NCI-H1694 (cell line): ENCODE measurements at regions not wholly inside any gene's neighbourhood (a gene's known extent, or its start where the extent isn't known, plus 50 kb on each side); places are given as distances from the start of the nearest gene placed in this dataset.

Experiments used
- DNase-seq: peaks from one replicate; lab custom pipeline; 2025; lab: John Stamatoyannopoulos, UW

DNA sequence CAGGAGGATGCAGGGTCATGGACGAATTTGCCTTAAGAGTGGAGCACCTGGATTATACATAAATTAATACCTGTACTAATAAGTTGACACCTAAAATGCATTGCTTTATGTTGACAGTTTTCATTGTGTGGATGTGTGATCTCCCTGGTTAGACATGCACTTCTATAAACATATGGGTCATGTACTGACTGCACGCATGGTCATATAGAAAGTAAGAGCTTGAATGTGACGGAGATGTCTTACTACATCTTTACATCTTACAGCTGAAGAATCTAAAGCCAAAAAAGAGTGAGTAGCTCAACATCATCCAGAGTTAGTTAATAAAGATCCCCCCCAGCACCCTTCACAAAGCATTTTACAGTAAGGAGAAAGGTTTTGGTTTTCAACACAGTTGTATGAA lies 408.4 kb upstream of the JARID2 start:
- no peak for DNase-seq

DNA sequence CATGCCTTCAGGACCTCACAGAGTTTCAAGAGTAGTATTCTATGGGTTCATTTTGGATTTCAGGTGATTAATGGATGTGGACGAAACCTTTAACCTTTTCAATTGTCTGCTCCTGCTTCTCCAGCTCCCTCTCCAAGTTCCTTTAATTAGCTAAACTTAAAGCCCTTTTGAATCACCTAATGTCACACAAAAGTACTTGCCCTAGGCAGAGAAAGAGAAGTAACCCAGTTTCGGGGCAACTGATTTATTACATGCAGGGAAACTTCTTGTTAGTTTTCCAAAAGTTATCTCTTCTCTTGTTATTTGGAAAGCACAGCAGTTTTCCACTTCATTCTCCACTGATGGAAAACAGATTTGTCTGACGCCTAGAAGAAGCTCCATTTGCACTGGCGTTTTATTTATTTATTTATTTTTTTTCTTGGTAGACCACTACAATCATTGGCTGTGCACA lies 407.7 kb upstream of the JARID2 start:
- no peak for DNase-seq

DNA sequence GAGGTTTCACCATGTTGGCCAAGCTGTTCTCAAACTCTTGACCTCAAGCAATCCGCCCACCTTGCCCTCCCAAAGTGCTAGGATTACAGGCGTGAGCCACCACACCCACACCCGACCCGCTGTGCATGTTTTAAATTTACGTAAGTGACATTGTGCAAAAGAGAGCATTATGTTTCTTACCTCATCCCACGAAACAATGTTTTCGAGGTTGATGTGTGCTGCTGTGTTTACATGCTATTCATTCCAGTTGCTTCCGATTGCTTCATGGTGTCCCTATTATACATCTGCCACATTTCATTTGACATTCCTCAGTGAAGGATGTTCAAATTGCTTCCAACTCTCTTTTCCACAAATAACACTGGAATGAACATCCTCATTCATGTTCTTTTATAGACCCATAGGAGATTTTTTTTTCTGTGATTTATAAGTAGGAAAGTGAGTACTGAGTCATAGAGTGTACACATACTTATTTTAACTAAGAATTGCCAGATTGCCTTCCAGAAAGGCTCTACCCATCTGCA lies 403.9 kb upstream of the JARID2 start:
- DNase-seq = no peak

DNA sequence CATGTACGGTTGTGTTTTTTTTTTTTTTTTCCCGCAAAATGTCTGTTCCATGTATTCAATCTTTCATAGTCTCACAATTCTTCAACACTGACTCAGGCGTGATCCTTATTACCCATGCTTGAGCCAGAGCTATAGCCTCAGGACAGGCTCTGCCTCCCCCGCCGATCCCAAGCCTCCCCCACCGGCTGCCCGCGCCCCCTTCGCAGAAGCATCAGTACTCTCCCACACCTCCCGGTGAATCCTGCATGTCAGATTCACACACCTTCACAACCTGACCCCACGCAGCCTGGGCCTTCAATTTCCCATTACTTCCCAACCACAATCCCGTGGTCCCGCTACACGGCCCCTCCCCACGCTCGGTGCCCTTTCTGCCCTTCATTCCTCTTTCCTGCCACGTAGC lies 401.5 kb upstream of the JARID2 start:
- no peak for DNase-seq

DNA sequence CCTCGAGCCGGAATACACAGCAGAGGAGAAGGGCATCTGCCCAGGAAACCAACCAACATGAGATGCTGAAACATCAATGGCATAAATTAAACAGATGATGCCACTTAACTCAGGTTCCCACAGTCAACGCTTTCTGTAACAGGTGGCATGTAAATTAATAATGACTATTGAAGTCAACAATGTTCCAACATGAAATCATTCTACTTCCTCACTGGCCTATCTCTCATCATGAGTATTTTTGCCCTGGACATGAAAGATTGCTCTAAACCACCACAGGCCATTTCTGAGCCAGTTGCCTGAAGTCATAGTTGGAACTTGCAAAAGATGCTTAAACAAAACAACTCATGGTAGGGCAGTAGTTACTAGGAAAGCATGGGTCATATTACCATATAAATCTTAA lies 397.9 kb upstream of the JARID2 start:
- DNase-seq = no peak

DNA sequence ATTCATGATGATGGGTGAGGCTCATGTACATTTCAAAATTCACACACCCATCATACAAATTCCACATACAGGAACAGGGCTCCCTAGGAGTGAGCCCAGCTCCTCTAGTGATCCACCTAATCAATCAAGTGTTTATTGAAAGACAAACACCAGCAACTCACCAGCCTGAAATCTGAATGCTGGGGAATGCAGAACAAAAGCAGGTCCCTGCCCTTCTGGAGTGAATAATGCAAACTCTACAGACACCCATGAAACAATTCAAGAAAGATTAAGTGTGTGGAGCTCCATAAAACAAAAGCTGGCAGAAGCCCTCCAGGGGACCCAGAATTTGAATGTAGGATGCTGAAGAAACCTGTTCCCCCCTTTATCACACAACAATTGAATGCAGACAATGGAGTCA lies 396.7 kb upstream of the JARID2 start:
- DNase-seq = no peak

DNA sequence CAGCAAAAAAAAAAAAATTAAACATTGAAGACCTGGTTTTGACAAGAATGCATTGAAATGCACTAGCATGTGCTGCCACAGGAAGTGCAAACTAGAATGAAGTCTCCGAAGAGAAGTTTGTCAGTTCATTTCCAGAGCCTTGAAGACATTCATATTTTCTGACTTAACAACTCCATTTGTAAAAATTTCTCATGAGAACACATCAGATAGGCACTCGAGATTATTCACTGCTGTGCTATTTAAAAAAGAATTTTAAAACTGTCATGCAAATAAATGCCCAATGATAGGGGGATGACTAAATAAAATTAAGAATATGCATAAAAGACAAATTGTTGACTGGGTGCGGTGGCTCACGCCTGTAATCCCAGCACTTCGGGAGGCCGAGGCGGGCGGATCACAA lies 394.6 kb upstream of the JARID2 start:
- no peak for DNase-seq

DNA sequence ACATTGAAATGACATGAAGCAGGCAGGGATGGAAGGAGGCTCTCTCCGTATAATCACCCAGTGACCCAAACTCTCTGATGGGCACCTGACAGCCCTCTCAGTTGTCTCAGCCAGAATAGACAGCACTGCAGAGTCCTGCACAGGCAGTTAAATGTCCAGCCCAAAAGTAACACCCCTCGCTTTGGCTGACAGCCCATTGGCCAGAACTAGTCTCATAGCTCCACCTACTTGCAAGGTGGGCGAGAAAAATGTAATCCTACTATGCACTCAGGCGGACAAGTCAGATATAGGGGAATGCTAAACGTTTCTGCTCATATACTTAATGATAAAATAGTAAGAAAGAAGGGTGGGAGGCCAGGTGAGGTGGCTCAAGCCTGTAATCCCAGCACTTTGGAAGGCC lies 393.5 kb upstream of the JARID2 start:
- no peak for DNase-seq

DNA sequence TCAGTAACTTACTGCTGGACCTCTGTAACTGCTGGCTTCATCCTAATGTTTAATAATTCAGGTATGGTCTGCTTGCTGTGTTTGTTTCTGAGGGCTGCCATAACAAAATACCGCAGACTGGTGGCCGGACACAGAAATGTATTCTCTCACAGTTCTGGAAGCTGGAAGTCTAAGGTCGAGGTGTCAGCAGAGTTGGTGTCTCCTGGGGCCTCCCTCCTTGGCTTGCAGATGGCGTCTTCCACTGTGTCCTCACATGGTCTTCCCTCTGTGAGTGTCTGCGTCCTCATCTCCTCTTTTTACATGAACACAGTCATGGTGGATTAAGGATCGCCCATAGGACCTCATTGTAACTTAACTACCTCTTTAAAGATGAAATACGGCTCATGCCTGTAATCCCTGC lies 389.7 kb upstream of the JARID2 start:
- no peak for DNase-seq

DNA sequence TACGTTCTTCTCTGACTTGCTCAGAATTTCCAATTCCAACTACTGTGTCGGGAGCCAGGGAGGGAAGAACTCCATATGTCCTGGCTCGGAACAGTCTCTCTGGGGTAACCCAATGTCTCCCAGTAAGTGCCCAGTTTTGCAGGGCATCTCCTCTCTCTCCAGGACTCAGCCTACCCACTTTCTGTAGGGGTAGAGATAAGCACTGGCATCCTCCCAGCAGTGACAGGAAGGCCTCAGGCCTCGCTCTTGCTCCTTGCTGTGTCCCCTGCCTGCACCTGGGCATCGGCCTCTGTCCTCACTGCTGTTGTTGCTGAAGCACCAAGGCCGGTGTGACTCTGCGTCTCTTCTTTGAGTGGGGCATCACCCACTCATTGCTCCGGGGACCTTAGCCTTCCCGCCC lies 388.9 kb upstream of the JARID2 start:
- DNase-seq = no peak

DNA sequence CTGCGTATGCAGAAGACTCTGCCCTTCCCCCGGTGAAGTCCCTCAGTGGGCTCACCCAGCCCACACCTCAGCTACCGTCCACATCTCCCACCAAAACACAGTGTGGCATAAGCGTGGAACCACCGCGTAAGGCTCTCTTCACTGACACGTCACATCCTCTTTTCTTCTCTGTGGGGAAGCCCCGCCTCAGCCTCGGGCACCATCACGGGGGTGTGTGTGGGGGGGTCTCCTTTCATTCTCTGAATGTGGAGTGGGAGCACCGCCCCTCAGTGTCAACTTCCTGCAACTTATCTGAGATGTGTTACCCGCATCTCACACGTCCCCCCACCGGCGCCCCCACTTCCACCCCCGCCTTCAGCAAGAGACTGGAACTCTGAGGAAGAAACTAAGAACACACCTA lies 388.4 kb upstream of the JARID2 start:
- no peak for DNase-seq

DNA sequence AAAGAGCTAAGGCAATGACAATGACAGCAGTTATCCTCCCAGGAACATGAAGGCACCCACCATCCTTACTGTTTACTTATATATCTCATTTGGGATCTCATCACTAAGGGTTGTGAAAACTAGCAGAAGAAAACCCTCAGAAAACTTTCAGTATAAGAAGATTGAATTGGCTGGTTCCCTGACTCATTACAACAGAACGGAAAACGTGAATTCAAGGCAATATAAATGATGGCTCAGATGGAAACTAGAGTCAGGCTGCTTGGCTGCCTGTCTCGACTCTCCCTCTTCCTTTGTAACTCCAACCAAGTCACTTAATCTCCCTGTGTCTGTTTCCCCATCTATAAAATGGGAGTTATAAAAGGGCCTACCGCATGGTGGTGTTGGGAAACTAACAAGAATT lies 387.1 kb upstream of the JARID2 start:
- DNase-seq = no peak

DNA sequence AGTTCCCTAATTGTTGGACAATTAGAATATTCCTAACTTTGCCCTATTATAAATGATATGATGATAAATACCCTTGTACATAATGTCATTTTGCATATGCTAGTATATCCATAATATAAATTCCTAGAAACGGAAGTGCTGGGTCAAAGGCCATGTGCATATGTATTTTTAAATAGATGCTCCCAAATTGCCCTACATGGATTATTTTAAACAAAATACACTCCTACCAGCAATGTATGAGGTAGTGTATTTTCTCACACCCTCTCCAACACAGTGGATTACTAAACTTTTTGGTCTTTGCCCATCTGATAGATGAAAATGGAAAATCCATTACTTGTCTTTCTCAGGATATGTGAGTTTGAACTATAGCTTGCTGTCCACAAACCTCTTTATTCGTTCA lies 385.1 kb upstream of the JARID2 start:
- DNase-seq = no peak

DNA sequence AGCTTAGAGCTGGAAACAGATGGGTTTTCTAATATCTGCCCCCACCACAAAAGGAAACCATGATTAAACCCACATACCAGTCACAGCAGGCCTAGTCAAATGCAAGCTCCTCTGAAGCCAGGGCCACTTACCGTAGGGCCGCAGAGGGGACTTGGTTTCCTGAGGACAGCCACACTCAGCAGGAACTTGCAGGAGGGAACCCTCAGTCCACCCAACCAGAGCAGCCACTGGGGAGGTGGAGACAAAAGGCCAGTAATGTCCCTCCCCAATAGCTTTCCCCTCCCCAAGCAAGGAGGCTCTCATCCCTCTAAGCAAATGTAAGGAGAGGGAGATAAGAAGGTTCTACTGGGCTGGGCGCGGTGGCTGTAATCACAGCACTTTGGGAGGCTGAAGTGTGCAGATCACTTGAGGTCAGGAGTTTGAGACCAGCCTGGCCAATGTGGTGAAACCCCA lies 384.4 kb upstream of the JARID2 start:
- DNase-seq = no peak

DNA sequence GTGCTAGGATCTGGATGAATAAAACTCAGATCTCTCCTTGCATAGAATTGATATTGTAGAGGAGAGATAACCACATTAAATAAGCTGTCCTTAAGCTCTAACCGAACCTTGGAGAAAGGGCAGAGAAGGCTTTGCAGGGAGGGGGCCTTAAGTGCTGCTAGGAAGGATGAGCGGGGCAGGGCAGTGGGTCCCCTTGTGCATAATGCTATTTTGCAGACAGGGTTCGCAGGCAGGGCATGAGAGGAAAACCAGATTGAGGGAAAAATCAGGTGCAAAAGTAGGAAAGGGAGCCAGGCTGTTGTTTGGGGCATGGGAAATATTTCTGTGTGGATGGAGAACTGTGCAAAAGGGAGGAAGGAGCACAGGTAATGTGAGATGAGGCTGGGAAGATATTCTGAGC lies 383.0 kb upstream of the JARID2 start:
- DNase-seq = no peak

DNA sequence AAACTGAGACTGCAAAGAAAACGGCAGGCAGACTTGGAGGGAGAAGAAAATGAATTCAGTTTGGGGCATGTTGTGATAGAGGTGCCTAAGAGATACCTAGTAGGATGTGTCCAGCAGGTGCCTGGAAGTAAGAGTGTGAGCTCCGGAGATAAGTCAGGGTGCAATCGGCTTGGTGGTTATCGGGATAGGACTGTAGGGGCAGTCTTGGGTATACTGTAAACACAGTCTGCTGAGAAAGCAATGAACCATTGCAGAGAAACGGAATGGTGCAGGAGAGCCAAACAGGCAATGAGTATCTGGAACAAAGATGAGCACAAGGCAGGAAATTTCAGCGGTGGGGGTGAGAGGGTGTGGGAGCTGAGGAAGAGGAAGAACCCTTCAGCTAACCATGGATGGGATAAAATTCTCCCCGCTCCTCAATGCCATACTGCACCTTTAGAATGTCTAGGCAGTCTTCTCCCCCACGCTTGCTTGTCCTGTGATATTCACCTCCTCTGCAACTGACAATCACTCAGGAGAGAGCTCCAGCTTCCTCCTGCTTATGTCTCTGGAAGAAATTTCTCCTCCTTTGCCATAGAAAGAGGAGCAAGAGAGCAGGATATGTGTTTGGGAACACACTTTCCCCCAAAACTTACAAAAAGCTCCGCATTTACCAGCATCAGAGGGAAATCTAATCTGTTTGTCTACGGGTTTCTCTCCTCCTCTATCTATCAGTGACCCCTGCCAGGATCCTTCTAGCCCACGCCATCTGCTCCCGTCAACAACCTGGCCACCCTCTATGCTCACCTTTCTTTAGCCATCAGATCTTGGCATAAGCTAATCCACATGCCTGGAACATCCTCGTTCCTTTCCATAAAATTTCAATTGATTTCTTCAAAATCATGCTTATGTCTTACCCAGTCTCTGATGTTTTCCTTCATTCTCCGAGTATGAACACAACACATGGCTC lies 381.7 kb upstream of the JARID2 start:
- peak; percentile 50 for DNase-seq

DNA sequence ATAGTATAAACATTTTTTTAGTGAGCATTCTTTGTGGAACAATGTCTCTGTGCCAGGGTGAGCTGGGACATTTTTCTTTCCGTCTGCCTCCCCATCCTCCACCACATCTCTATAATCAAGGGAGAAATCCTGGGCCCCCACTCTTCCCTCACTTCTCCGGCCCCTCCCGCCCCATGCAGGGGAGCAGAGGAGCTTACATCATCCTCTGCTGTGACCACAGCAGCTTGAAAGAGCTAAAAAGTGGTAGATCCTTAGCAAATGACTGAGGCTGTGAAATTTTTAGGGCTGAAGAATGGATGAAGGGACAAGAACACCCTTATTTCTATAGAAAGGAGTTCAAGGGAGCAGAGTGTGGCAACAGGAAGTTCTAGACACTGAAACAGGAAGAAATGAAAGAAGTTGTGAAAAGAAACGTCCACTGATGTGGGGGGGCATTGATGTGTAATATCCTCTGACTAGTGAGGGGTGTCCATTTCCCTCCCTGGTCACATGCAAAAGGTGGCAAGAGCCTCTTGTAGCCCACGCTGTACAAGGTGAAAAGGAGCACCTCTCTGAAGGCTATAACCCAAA lies 380.3 kb upstream of the JARID2 start:
- no peak for DNase-seq

DNA sequence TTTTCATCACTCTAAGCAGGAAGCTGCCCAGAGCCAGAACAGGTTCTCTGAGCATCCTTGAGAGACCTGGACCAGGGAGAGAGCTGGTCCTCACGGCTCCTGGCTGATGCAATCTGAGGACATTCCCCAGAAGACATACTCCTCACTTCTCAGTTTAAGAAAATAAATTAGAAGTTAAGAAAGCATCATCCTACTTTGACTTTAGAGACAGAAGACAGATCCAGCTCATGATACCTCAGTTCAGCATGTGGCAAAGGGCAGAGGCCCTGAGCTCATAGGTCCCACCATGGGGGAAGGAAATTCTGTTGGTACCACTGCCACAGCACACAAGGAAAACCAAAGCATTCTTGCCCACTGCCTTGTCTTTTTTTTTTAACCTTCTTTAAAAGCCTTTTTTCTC lies 378.1 kb upstream of the JARID2 start:
- no peak for DNase-seq

DNA sequence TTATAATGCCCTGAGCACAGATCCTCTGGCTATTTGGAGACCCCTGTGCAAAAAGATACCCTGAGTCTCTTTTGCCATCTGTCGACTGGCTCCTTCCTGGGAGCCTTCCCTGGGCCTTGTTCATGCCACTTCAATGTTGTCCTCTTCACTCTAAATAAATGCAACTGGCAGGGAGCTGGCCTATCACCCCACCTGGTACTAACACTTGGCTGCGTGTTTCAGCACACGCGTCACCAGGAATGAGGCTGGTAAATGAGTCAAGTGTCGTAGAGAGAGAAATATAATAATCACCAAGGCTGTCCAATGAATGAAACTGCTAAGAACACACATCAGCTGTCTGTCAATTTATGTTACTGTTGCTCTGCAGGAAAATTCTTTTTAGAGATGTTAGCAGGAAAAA lies 374.6 kb upstream of the JARID2 start:
- no peak for DNase-seq

DNA sequence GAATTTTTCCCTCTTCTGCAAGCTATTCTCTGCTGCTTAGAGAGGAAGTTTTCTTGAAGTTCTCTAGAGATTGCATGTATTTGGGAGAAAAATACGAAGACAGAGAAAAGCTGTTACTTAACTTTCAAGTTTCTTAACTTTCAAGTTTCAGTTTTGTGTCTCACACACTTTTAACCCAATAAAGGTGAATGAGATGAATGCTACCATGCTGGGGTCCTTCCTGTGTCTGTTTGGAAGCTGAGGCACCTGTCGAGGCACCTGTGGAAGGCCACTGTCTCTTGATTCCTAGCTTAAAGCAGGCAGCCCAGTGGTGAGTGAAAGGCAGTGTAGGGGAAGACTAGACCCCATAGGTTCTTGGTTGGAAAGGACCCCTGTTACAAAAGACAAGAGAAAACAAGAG lies 372.8 kb upstream of the JARID2 start:
- no peak for DNase-seq

DNA sequence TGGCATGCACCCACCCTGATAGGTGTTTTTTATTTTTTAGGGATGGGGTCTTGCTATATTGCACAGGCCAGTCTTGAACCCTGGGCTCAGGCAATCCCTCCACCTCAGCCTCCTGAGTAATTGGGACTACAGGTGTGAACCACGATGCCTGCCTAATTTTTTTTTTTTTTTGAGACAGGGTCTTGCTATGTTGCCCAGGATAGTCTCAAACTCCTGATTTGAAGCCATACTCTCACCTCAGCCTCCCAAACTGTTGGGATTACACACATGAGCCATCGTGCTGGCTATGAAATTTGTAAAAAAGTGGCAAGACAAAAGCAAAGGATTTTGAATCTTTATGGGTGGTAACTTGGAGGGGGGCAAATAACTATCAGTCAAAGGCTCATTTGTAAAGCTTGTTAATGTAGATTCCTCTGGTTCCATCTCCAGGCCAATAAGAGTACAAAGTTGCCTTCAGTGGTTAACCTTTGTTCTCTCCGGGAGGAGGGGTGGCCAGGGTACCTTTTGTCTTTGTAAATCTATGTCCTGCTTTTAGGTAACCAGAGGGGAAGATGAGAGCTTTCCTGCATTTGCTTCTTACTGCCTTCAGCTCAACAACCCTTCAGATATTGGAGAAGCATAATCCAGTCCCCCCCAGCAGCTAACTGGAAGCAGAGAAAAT lies 372.0 kb upstream of the JARID2 start:
- DNase-seq = no peak

DNA sequence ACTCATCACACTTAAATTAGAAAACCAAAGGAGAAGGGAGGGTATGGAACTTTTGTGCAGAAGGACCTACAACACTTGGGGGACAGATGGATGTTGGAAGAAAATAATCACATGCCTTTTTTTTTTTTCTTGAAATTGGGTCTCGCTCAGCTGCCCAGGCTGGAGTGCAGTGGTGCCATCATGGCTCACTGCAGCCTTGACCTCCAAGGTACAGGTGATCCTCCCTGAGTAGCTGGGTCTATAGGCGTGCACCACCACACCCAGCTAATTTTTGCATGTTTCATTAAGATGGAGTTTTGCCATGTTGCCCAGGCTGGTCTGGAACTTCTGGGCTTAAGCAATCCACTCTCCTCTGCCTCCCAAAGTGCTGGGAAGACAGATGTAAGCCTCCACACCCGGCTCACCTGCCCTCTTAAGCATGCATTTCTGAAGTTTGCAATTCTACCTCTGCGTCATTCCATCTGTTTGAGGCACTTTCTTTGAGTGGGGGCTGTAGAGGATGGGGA lies 370.8 kb upstream of the JARID2 start:
- no peak for DNase-seq
